Loucy (cell line): ENCODE measurements at regions not wholly inside any gene's neighbourhood (a gene's known extent, or its start where the extent isn't known, plus 50 kb on each side); places are given as distances from the start of the nearest gene placed in this dataset.

Experiments
- H2AFZ ChIP-seq: fragments of 200-600 bp; sonication (generic); 2 replicates; pipeline ENCODE4 v1.6.0; 2016; ENCODE audit warnings: antibody characterized with exemption, mild to moderate bottlenecking, low read length, moderate library complexity
- H3F3A ChIP-seq: fragments of 200-600 bp; 2 replicates; pipeline ENCODE4 v1.6.0; 2016; ENCODE audit warnings: antibody characterized with exemption, low read depth, mild to moderate bottlenecking
- H3K27me3 ChIP-seq: fragments of 200-600 bp; sonication (generic); 2 replicates; pipeline ENCODE4 v1.6.1; 2014; ENCODE audit warnings: low read length, mild to moderate bottlenecking; ENCODE audit not compliant: insufficient read depth, poor library complexity, severe bottlenecking
- H3K36me3 ChIP-seq: fragments of 200-600 bp; sonication (generic); 2 replicates; pipeline ENCODE4 v1.6.1; 2016; ENCODE audit warnings: low read length; ENCODE audit not compliant: insufficient read depth
- H3K4me1 ChIP-seq: fragments of 200-600 bp; sonication (generic); 2 replicates; pipeline ENCODE4 v1.5.1; 2014; ENCODE audit warnings: low read length, mild to moderate bottlenecking; ENCODE audit not compliant: insufficient read depth, poor library complexity, severe bottlenecking
- H3K4me2 ChIP-seq: fragments of 200-600 bp; sonication (generic); 2 replicates; pipeline ENCODE4 v1.6.0; 2014; ENCODE audit warnings: antibody characterized with exemption, low read length, low read depth, mild to moderate bottlenecking; ENCODE audit not compliant: poor library complexity, severe bottlenecking
- H3K4me3 ChIP-seq: fragments of 200-600 bp; sonication (generic); 2 replicates; pipeline ENCODE4 v1.5.1; 2014; ENCODE audit warnings: low read length, mild to moderate bottlenecking, mixed read lengths; ENCODE audit not compliant: poor library complexity, severe bottlenecking
- H3K79me2 ChIP-seq: fragments of 200-600 bp; sonication (generic); 2 replicates; pipeline ENCODE4 v1.6.1; 2014; ENCODE audit warnings: low read length; ENCODE audit not compliant: insufficient read depth
- H3K9ac ChIP-seq: fragments of 200-600 bp; sonication (generic); 2 replicates; pipeline ENCODE4 v1.6.0; 2014; ENCODE audit warnings: mild to moderate bottlenecking, low read depth, low read length, moderate library complexity; ENCODE audit not compliant: poor library complexity, severe bottlenecking
- H3K9me2 ChIP-seq: fragments of 200-600 bp; sonication (generic); replicated peaks from 2 replicates; pipeline ENCODE4 v1.6.1; 2016; ENCODE audit warnings: low read depth, low read length, mixed read lengths
- H3K9me3 ChIP-seq: fragments of 200-600 bp; sonication (generic); 2 replicates; pipeline ENCODE4 v1.6.1; 2014; ENCODE audit warnings: mild to moderate bottlenecking, antibody characterized with exemption, low read length, low read depth; ENCODE audit not compliant: insufficient read depth
- H4K20me1 ChIP-seq: fragments of 200-600 bp; sonication (generic); 2 replicates; pipeline ENCODE4 v1.6.0; 2014; ENCODE audit warnings: antibody characterized with exemption, low read length, mild to moderate bottlenecking; ENCODE audit not compliant: insufficient read depth, poor library complexity, severe bottlenecking
- CTCF ChIP-seq: fragments of 200-600 bp; sonication (generic); conservative IDR thresholded peaks from 2 replicates; pipeline ENCODE4 v1.5.1; 2014; ENCODE audit warnings: mild to moderate bottlenecking, antibody characterized with exemption, low read length
- EZH2phosphoT487 ChIP-seq: fragments of 200-600 bp; IDR thresholded peaks from 2 replicates; pipeline ENCODE4 v1.6.1; 2018; ENCODE audit warnings: antibody characterized with exemption, mild to moderate bottlenecking, moderate library complexity, borderline replicate concordance

- Histone ChIP-seq H3K9ac (no peak overlapping the region), H4K20me1 (no peaks in the 10 kb centered on the region), H2AFZ (no peak overlapping the region), H3K4me2 (no peak overlapping the region), H3K9me2 (no peaks in the 10 kb centered on the region), H3K36me3 (no peaks in the 10 kb centered on the region), H3K27me3 (no peaks in the 10 kb centered on the region), H3K4me3 (no peak overlapping the region), H3K4me1 (peaks cover 4% of the 10 kb centered on the region), H3F3A (no peaks in the 10 kb centered on the region), H3K79me2 (no peaks in the 10 kb centered on the region), H3K9me3 (no peaks in the 10 kb centered on the region)
- TF ChIP-seq CTCF (no peak), EZH2phosphoT487 (no peak)
Observed at GRCh38 chr18:44090453-44090852, 590.2 kb upstream of the SETBP1 start.

- no peak overlapping the region for H3K9ac ChIP-seq
- H3K4me2 ChIP-seq: no peak overlapping the region
- H3F3A ChIP-seq: no peaks in the 10 kb centered on the region
- no peak overlapping the region for H3K4me3 ChIP-seq
- no peak overlapping the region for H2AFZ ChIP-seq
- H3K9me2 ChIP-seq: no peaks in the 10 kb centered on the region
- no peaks in the 10 kb centered on the region for H3K36me3 ChIP-seq
- TF ChIP-seq CTCF: no peak
- no peak for TF ChIP-seq EZH2phosphoT487
- H3K79me2 ChIP-seq: no peaks in the 10 kb centered on the region
- H3K4me1 ChIP-seq: peaks cover 11% of the 10 kb centered on the region
- no peaks in the 10 kb centered on the region for H4K20me1 ChIP-seq
- no peaks in the 10 kb centered on the region for H3K27me3 ChIP-seq
- no peaks in the 10 kb centered on the region for H3K9me3 ChIP-seq
Observed at GRCh38 chr18:44093253-44093652, 587.4 kb upstream of the SETBP1 start.

GRCh38 chr18:44096016-44096415 lies 584.7 kb upstream of the SETBP1 start:
- Histone ChIP-seq H2AFZ (no peak overlapping the region), H3K4me3 (no peak overlapping the region), H3K9ac (no peak overlapping the region), H3K4me1 (peaks cover 7% of the 10 kb centered on the region), H3F3A (no peaks in the 10 kb centered on the region), H3K79me2 (no peaks in the 10 kb centered on the region), H3K4me2 (no peak overlapping the region), H3K9me3 (no peaks in the 10 kb centered on the region), H4K20me1 (no peaks in the 10 kb centered on the region), H3K9me2 (no peaks in the 10 kb centered on the region), H3K36me3 (no peaks in the 10 kb centered on the region), H3K27me3 (no peaks in the 10 kb centered on the region)
- TF ChIP-seq CTCF (no peak), EZH2phosphoT487 (no peak)
